ENCODE measurements at regions not wholly inside any gene's neighbourhood (a gene's known extent, or its start where the extent isn't known, plus 50 kb on each side); places are given as distances from the start of the nearest gene placed in this dataset.

GRCh38 chr11:29019960-29020683, 911.9 kb downstream of the METTL15 start:
- no peak for TF ChIP-seq EZH2 (IDR thresholded peaks at IDR 0.05; ENCODE audit: insufficient read depth, low read length)
- peak; percentile 57 for TF ChIP-seq CTCF (IDR thresholded peaks at IDR 0.05; ENCODE audit: insufficient read depth, low read depth, low read length)
